Activated T-cell treated with anti-CD3 and anti-CD28 coated beads, Interleukin-2, amount 50 U/mL, for 4 hours (primary cell): ENCODE measurements at regions not wholly inside any gene's neighbourhood (a gene's known extent, or its start where the extent isn't known, plus 50 kb on each side); places are given as distances from the start of the nearest gene placed in this dataset.
"Not testable (repeated sequence)": the region's sequence is repeated elsewhere in the genome, so short reads cannot be mapped to it uniquely, and the experiment has no call there.

Experiments used
- ATAC-seq, 2 donors: fragments of 200-7000 bp; cut with Tn5 transposase; one replicate each; pipeline ENCODE4 v1.10.0; 2021
- DNase-seq: peaks from one replicate; pipeline ENCODE4 v3.0.0-alpha.2; 2020
- H3K27me3 Mint-ChIP-seq: one replicate; pipeline ENCODE4 v1.8.0; 2021; ENCODE audit warnings: low read depth, mixed read lengths
- H3K36me3 Mint-ChIP-seq: one replicate; pipeline ENCODE4 v1.8.0; 2022; ENCODE audit warnings: mixed read lengths; ENCODE audit not compliant: insufficient read depth
- H3K4me1 Mint-ChIP-seq: one replicate; pipeline ENCODE4 v1.8.0; 2021; ENCODE audit warnings: low read depth, mixed read lengths
- H3K4me3 Mint-ChIP-seq: one replicate; pipeline ENCODE4 v1.8.0; 2021; ENCODE audit warnings: mild to moderate bottlenecking, moderate library complexity, mixed read lengths
- H3K9me3 Mint-ChIP-seq: one replicate; pipeline ENCODE4 v1.8.0; 2021; ENCODE audit warnings: mixed read lengths

DNA sequence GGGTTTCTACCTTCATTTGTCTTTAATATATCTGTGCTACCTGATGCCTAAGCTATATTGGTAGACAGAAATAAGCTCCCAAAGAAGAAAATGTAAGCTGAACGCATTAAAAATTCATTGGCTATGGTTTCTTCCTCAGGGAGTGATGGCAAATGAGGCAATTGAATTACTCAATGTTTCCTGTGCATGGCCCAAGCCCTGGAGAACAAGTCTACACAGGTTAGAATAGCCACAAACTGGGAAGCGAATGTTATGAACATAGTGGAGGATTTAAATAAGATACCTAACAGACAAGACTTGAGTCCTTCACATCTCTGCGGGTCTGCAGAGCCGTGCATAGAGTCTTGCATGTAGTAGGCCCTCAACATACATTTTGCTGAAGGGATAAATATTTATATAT is 350.3 kb downstream of the RWDD3 start:
- no peak for DNase-seq
- ATAC-seq, result no peak
- Mint-ChIP-seq H3K27me3 (no peaks in the 10 kb centered on the region), H3K4me1 (no peaks in the 10 kb centered on the region), H3K36me3 (no peaks in the 10 kb centered on the region), H3K9me3 (peaks cover 3% of the 10 kb centered on the region), H3K4me3 (no peak overlapping the region)

DNA sequence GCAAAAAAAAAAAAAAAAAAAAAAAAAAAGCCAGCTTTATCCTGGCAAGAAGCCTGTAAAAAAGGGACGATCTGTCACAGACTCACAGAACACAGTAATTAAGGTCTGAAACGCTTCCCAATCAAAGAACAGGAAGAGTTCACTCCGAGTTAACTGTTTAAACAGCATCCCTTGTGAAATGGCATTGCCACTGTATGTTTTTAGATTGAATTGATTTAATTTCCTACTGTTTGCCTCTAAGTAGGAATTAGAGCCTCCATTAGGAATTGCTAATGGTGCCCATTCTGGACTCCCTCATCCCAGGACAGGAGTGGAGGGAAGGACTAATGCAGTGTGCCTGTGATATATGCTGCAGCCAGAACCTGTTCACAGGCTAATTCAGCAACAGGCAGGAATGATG is 370.8 kb downstream of the RWDD3 start:
- peaks cover 17% of the 10 kb centered on the region for H3K9me3 Mint-ChIP-seq
- no peak for ATAC-seq

DNA sequence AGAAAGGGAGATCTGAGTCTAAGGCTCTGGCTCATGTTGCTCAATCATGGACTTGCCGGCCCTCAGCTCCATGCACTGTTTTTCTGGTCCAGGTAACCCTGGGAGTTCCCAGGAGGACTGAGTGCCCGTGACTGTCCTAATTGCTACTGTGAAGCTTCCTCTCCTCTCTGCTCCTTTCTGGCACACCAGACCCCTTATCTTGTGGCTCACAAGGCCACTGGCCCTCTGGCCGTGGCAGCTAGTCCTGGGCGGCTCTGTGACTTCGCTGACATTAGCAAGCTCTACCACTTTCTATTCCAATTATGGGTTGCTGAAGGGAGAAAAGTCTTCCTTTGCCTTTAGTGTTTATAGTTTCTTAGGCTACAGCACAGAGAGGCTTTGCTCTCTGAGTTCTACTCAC is 380.2 kb downstream of the RWDD3 start:
- Mint-ChIP-seq H3K36me3 (no peaks in the 10 kb centered on the region), H3K27me3 (no peaks in the 10 kb centered on the region), H3K4me3 (no peak overlapping the region), H3K9me3 (peaks cover 4% of the 10 kb centered on the region), H3K4me1 (no peaks in the 10 kb centered on the region)
- ATAC-seq (no peak), DNase-seq (no peak)

More for the DNA sequence above, 370.8 kb downstream of the RWDD3 start:
- Mint-ChIP-seq H3K27me3 (no peaks in the 10 kb centered on the region), H3K36me3 (no peaks in the 10 kb centered on the region), H3K4me1 (no peaks in the 10 kb centered on the region), H3K4me3 (no peak overlapping the region)
- DNase-seq, result no peak

DNA sequence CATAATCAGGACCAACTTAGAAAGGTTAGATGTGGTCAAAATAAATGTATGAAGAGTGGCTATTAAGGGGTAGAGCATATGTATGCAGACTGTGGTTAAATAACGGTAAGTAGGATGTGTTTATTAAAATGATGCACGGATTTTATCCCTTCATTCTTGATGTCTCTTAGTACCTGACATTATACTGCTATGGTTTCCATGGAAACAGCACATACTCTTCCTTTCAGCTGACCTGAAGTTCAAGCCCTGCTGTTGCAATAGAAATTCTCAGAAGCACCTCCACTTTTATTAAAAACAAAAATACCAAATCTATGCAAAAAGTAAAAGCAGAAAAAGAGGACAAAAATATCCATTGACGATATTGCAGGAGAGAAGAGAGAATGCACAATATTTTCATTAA is 381.4 kb downstream of the RWDD3 start:
- no peaks in the 10 kb centered on the region for H3K4me1 Mint-ChIP-seq
- H3K36me3 Mint-ChIP-seq, result no peaks in the 10 kb centered on the region
- ATAC-seq (no peak), DNase-seq (no peak)
- no peak overlapping the region for H3K4me3 Mint-ChIP-seq
- H3K27me3 Mint-ChIP-seq, result no peaks in the 10 kb centered on the region
- peaks cover 9% of the 10 kb centered on the region for H3K9me3 Mint-ChIP-seq

DNA sequence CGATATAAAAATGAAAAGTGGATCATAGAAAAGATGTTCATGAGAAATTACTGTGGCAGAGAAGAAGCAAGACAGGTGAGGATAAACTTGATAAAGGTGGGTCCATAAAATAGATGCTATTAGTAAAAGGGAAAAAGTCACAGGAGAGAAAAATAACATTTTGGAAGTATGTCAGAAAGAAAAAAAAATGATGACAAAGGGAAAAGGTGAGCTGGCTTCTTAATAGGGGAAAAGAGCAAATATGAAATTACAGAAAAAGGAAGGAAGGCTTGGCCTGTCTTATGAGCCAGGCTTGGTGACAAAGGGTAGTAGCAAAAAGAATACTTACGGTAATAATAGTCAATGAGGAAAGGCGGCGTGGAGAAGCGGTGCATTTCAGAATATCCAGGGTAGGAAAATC is 386.1 kb downstream of the RWDD3 start:
- no peaks in the 10 kb centered on the region for H3K4me1 Mint-ChIP-seq
- no peak overlapping the region for H3K4me3 Mint-ChIP-seq
- DNase-seq, result no peak
- H3K9me3 Mint-ChIP-seq, result peaks cover 9% of the 10 kb centered on the region
- H3K27me3 Mint-ChIP-seq, result no peaks in the 10 kb centered on the region
- no peaks in the 10 kb centered on the region for H3K36me3 Mint-ChIP-seq
- no peak for ATAC-seq

DNA sequence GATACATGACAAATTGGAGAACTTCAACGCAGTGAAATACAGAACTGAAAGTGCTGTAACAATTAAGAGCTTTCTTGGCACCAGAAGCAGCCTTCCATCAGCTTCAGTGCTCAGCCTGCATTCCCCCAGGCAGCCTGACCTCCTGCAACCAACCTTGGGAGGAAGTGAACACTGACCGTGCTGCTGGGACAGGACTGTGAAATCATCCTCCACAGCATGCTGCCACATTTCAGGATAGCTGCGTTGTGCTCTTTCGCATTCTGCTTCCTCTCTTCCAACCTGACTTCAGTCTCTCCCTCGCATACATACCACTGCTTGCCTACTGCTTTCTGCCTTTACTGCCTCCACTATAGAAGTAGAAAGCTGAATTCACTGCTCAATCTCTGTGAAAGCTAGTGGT is 388.6 kb downstream of the RWDD3 start:
- H3K27me3 Mint-ChIP-seq, result no peaks in the 10 kb centered on the region
- DNase-seq, result no peak
- H3K4me3 Mint-ChIP-seq, result no peak overlapping the region
- no peak for ATAC-seq
- no peaks in the 10 kb centered on the region for H3K36me3 Mint-ChIP-seq
- peaks cover 12% of the 10 kb centered on the region for H3K9me3 Mint-ChIP-seq
- no peaks in the 10 kb centered on the region for H3K4me1 Mint-ChIP-seq

DNA sequence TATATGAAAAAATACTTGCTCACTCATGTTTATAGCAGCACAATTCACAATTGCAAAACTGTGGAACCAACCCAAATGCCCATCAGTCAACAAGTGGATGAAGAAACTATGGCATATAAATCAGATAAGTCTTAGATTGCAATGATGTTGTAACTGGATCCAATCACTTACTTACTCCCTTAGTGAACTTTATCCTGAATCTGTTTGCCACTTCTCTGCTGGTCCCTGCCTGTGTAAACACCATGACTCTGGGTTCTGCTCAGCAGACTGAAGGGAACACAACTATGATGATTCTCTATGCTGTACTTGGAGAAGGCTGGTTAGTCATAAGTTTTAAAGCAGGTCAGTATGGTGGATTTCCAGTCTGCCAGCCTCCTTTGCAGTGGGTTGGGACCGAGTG is 391.2 kb downstream of the RWDD3 start:
- Mint-ChIP-seq H3K36me3 (no peaks in the 10 kb centered on the region), H3K4me1 (no peaks in the 10 kb centered on the region), H3K27me3 (no peaks in the 10 kb centered on the region), H3K9me3 (peaks cover 9% of the 10 kb centered on the region), H3K4me3 (no peak overlapping the region)
- DNase-seq, result no peak
- ATAC-seq, result no peak

DNA sequence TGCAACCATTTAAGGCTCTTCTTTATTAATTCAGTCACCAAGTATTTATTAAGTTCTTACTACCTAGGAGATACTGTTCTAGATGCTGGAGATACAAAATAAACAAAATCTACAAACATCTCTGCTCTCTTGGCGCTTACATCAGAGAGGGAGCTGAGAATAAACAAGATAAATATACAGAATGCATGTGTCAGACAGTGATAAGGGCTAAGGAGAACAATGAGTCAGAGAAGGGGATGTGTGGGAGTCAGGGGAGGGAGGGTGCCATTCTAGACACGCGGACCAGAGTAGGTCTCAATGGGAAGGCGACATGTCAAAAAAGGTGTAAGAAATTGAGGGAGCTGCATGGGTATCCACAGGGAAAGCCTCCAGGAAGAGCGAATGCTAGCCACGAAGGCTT is 393.2 kb downstream of the RWDD3 start:
- Mint-ChIP-seq H3K9me3 (peaks cover 9% of the 10 kb centered on the region), H3K4me3 (no peak overlapping the region), H3K27me3 (no peaks in the 10 kb centered on the region), H3K36me3 (no peaks in the 10 kb centered on the region), H3K4me1 (no peaks in the 10 kb centered on the region)
- ATAC-seq, result no peak
- DNase-seq, result no peak

DNA sequence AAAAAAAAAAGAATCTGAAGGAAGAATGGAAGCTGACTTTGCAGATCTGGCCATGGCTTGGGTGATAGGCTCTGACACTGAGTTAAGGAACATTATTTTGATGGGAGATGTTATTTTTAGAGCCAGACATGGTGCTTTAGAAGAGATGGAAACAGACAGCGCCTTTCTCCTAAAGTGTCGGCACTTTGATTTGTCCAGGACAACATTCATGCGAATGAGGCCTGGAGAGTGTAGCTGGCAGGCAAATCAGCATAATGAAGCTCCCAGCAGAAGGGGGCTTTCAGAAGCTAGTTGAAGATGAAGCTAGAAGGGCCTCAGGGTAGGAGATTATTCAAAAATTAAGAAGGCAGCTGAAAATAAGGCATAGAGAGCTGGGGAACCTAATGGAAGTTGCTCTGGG is 397.7 kb downstream of the RWDD3 start:
- H3K9me3 Mint-ChIP-seq, result peaks cover 9% of the 10 kb centered on the region
- H3K36me3 Mint-ChIP-seq, result no peaks in the 10 kb centered on the region
- DNase-seq (no peak), ATAC-seq (no peak)
- H3K27me3 Mint-ChIP-seq, result no peaks in the 10 kb centered on the region
- H3K4me3 Mint-ChIP-seq, result no peak overlapping the region
- H3K4me1 Mint-ChIP-seq, result no peaks in the 10 kb centered on the region

DNA sequence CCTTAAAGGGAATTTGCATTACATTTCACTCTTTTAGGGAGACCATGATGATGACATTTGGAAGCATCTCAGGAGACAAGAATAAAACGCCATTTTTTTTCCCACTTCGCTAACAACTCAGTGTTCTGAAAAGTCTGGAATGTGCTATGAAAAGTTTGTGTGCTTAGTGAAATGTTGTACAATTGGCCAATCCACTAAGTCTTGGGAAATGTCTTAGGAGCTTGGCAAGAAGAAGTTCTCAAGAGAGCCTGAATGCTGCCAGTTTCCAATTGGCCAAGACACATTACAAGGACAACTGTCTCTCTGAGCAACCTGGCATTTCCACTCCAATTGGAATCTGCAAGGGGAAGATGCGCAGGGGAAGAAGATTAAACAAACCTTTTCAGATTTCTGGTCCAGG is 401.8 kb downstream of the RWDD3 start:
- H3K27me3 Mint-ChIP-seq, result no peaks in the 10 kb centered on the region

DNA sequence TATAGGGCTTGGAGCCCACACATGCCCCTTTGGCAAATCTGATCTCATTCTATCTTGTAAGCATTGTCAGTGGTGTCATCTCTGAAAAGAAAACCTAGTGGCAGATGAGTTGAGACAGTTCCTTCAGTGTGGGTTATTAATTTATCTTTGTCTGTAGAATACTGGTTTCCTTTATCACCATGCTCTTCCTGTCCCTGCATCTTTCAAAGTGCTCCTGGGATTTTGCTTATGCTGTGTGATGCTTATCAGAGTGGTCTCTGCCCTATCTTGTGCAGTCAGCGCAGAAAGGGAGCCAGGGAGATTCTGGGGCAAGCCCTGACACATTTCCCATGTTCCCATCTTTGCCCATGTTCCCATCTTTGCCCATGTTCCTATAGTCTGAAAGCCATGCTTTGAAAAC is 402.9 kb downstream of the RWDD3 start:
- H3K9me3 Mint-ChIP-seq, result peaks cover 4% of the 10 kb centered on the region
- no peaks in the 10 kb centered on the region for H3K4me1 Mint-ChIP-seq
- H3K27me3 Mint-ChIP-seq, result no peaks in the 10 kb centered on the region
- DNase-seq (no peak), ATAC-seq (no peak)
- H3K4me3 Mint-ChIP-seq, result no peak overlapping the region
- H3K36me3 Mint-ChIP-seq, result no peaks in the 10 kb centered on the region

More for the DNA sequence above, 401.8 kb downstream of the RWDD3 start:
- DNase-seq (no peak), ATAC-seq (no peak)
- H3K4me3 Mint-ChIP-seq, result no peak overlapping the region
- H3K9me3 Mint-ChIP-seq, result peaks cover 4% of the 10 kb centered on the region
- H3K4me1 Mint-ChIP-seq, result no peaks in the 10 kb centered on the region
- no peaks in the 10 kb centered on the region for H3K36me3 Mint-ChIP-seq

DNA sequence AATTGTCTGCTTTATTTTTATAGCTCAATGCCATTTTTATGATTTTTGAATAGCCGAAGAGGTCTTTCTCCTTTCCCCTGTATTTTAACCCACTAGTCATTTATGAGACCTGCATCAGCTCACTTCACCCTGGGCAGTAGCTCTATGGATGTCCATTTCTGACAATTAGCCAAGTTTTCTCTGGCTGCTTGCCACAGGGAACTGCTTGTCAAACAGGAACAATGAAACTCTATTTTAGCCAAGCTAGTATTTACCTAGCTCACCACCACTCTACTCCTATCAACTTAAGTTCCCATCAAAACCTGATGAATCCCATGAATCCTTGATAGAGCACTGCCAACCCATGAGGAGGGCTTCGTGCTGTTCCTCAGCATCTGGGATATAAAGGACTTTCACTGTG is 406.7 kb downstream of the RWDD3 start:
- Mint-ChIP-seq H3K9me3 (peaks cover 8% of the 10 kb centered on the region), H3K36me3 (no peaks in the 10 kb centered on the region), H3K4me3 (no peak overlapping the region), H3K4me1 (no peaks in the 10 kb centered on the region), H3K27me3 (no peaks in the 10 kb centered on the region)
- DNase-seq, result no peak
- ATAC-seq, result no peak

DNA sequence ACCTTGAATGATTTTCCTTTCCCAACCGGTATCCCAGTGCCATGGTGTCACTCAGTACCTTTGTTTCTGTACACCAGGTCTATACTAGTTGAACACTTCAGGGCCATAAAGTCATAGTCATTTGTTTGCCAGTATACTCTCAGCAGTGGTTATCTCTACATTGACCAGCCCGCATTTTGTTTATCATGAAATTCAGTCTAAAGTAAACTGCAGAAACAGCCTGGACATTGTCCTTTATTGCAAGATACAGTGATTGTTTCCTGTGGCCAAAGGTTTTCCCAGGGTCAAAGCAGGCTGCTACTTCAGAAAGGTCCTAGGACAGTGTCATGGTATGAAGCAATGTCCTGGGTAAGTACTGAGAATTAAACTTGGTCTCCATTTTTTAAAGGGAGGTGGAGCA is 407.4 kb downstream of the RWDD3 start:
- DNase-seq (no peak), ATAC-seq (no peak)
- H3K27me3 Mint-ChIP-seq, result no peaks in the 10 kb centered on the region
- H3K9me3 Mint-ChIP-seq, result peaks cover 8% of the 10 kb centered on the region
- no peaks in the 10 kb centered on the region for H3K36me3 Mint-ChIP-seq
- H3K4me3 Mint-ChIP-seq, result no peak overlapping the region
- no peaks in the 10 kb centered on the region for H3K4me1 Mint-ChIP-seq

DNA sequence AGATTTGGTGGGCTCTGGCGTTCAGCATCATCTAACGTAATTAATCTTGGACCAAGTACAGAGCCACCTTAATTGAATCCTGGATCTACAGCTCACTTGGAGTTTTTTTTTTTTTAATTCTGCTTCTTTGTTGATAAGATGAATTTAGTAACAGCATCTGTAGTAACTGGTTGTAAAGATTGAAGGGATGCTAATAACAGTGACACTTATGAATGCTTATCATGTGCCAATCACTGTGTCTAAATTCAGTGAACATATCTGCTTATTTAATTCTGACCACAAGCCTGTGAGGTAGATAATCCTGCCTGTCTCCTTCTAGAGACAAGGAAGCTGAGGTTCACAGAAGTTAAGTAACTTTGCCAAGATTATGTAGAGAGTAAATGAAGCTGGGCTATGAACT is 408.0 kb downstream of the RWDD3 start:
- DNase-seq (no peak), ATAC-seq (no peak)
- Mint-ChIP-seq H3K36me3 (no peaks in the 10 kb centered on the region), H3K4me1 (no peaks in the 10 kb centered on the region), H3K27me3 (no peaks in the 10 kb centered on the region), H3K9me3 (peaks cover 13% of the 10 kb centered on the region), H3K4me3 (no peak overlapping the region)

DNA sequence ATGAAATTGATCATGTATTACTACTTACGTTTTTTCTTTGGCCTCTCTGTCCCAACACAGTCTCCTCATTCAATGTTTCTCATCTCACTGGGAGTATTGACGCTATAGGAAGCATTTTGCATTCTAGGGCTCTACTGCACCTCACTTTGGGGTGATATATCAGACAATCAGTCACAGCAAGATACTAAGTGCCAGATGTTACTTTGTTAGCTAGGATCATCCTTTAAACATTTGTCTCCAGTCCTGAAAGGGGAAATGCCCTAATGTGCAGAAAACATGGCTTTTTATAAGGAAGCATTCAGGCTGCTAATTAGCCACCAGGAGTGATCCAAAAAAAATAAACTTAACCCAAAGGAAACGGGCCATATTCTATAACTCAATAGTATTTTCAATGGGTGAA is 409.1 kb downstream of the RWDD3 start:
- DNase-seq (no peak), ATAC-seq (no peak)
- Mint-ChIP-seq H3K4me1 (no peaks in the 10 kb centered on the region), H3K36me3 (no peaks in the 10 kb centered on the region), H3K27me3 (no peaks in the 10 kb centered on the region), H3K9me3 (peaks cover 12% of the 10 kb centered on the region), H3K4me3 (no peak overlapping the region)

DNA sequence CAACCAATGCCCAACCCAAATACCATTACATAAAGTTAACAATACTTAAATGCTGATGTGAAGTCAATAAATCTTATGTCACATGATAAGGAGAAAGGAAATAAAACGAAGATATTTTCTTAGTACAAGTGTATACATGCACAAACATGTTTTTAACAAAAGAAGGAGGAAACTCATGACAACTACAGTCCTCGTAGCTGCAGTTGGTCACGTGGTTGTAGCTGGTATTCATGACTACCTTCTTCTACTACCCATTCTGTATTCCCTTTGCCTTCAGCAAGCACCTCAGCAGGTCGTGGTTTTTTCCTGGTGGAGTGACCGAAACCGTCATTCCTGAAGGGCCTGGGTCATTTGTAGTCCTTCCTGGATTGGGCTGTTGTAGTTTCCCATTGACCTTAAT is 411.1 kb downstream of the RWDD3 start:
- H3K27me3 Mint-ChIP-seq, ATAC-seq, DNase-seq, H3K4me1 Mint-ChIP-seq, H3K4me3 Mint-ChIP-seq, H3K36me3 Mint-ChIP-seq: not testable (repeated sequence)
- H3K9me3 Mint-ChIP-seq, result peaks cover 12% of the 10 kb centered on the region
